ENCODE measurements at regions not wholly inside any gene's neighbourhood (a gene's known extent, or its start where the extent isn't known, plus 50 kb on each side); places are given as distances from the start of the nearest gene placed in this dataset.

DNA sequence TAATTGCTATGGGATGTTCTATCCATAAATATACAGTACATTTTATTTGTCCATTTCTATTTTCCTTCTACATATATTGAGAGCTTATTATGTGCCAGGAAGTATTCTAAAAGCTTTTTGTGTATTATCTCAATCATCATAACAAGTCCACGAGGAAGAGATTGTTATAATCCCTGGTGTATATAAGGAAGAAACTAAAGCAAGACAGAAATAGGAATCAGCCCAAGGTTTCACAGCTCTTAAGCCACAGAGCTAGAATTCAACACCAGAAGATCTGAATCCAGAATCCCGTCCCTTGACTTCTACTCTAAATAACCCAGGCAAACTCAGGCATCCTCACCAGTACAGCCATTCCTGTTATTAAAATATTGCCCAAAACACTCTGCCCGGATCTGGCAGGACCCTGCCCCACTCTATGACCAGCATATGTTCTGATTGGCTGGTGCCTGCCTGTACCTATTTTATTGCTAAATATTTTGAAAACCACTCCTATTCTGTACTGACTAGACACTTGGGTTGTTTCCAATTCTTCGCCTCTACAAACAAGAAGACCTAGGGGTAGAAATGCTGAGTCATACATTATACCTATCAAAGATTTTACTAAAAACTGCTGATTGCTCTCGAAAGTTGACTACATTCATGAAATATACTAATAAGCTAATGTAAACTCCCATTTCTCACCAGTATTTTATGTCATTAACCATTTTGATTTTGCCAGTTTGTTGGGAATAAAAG, 297.4 kb downstream of the ENC1 start:
- Histone ChIP-seq H3K27me3 (no peaks in the 10 kb centered on the region), H3K4me1 (no peaks in the 10 kb centered on the region), H3K9me3 (no peaks in the 10 kb centered on the region), H3K36me3 (no peaks in the 10 kb centered on the region), H3K4me3 (no peak overlapping the region), H3K27ac (no peak overlapping the region)
- no peak for TF ChIP-seq POLR2A (IDR thresholded peaks at IDR 0.05)
- no peak for DNase-seq
- intact Hi-C loops (cut with DNase I; ENCODE audit: low total_unique reads) = no loop called here

DNA sequence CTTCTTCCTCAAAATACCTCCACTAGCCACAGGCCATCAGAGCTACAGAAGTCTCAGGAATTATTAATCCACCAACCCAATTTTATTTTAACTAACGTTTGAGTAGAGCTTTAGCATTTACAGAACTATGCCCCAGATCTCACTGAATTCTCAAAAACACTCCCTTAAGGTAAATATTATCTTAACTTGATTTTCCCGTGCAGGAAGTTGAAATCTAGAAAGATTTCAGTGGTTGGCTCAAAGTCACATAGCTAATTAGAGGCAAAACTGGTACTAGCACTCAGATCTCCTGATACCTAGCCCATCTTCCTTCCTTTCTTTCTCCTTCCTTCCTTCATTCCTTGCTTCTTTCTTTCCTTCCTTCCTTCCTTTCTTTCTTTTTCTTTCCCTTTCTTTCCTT, 298.3 kb downstream of the ENC1 start:
- no peak overlapping the region for H3K4me3 ChIP-seq
- no peak overlapping the region for H3K27ac ChIP-seq
- DNase-seq = no peak
- no peaks in the 10 kb centered on the region for H3K9me3 ChIP-seq
- intact Hi-C loops (cut with DNase I; ENCODE audit: low total_unique reads) = no loop called here
- H3K27me3 ChIP-seq = no peaks in the 10 kb centered on the region
- TF ChIP-seq POLR2A (IDR thresholded peaks at IDR 0.05) = no peak
- TF ChIP-seq, protein P1, sequence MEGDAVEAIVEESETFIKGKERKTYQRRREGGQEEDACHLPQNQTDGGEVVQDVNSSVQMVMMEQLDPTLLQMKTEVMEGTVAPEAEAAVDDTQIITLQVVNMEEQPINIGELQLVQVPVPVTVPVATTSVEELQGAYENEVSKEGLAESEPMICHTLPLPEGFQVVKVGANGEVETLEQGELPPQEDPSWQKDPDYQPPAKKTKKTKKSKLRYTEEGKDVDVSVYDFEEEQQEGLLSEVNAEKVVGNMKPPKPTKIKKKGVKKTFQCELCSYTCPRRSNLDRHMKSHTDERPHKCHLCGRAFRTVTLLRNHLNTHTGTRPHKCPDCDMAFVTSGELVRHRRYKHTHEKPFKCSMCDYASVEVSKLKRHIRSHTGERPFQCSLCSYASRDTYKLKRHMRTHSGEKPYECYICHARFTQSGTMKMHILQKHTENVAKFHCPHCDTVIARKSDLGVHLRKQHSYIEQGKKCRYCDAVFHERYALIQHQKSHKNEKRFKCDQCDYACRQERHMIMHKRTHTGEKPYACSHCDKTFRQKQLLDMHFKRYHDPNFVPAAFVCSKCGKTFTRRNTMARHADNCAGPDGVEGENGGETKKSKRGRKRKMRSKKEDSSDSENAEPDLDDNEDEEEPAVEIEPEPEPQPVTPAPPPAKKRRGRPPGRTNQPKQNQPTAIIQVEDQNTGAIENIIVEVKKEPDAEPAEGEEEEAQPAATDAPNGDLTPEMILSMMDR (IDR thresholded peaks at IDR 0.05) = no peak
- no peaks in the 10 kb centered on the region for H3K36me3 ChIP-seq
- H3K4me1 ChIP-seq = no peaks in the 10 kb centered on the region

DNA sequence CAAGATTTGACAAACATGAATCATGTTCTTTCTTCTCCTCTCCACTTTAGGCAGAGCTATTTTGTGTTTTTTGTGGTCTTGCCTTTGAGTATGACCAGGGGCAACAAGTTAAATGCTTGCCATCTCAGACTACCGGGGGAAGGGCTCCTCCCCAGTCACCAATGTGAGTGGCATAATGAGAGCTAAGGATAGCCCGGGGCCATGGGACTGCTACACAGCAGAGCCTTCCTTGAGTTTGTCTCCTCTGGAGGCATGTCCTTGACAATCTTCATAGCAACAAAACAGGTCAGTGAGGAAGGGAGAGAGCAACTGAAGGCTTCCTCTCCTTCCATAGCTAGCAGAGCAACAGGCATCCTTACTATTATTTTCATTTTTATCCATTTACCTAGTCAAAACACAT, 299.3 kb downstream of the ENC1 start:
- Histone ChIP-seq H3K4me1 (no peaks in the 10 kb centered on the region), H3K36me3 (no peaks in the 10 kb centered on the region), H3K27me3 (no peaks in the 10 kb centered on the region), H3K9me3 (no peaks in the 10 kb centered on the region), H3K27ac (no peak overlapping the region), H3K4me3 (no peak overlapping the region)
- intact Hi-C loops (cut with DNase I; ENCODE audit: low total_unique reads) = no loop called here
- TF ChIP-seq POLR2A (IDR thresholded peaks at IDR 0.05) = no peak
- TF ChIP-seq, protein P1 (IDR thresholded peaks at IDR 0.05) = no peak
- DNase-seq = no peak

DNA sequence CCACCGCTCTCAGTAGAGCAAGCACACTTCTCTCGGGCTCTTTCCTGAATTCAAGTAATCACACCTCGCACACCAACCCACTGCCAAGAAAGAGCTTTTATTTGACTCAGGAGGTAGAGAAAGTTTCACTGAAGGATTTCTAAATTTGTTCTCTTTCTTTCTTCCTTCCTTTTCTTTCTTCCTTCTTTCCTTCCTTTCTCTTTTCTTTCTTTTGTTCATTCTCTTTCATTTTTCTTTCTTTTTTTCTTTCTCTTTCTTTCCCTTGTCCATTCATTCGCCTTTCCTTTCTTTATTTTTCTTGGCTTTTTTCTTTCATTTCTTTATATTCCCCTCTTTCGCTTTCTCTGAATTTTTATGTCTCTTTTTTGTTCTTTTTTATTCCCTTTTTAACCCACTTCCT, 300.1 kb downstream of the ENC1 start:
- intact Hi-C loops (cut with DNase I; ENCODE audit: low total_unique reads) = no loop called here

DNA sequence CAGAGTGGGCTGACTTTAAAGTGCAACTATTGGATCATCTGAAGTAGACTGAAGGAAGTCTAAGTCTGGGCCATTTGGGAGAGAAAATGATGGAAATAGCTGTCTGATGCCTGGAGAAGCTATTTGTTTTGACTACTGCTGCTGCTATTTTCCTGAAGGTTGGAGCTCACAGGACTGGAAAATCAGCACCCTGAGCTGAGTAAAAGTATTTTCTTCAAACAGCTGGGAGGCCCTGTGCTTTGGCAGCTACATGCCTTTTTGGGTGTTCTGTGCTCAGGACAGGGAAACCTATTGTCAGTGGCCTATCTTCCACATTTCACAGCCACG, 302.6 kb downstream of the ENC1 start:
- Histone ChIP-seq H3K27ac (no peak overlapping the region), H3K4me1 (no peaks in the 10 kb centered on the region), H3K4me3 (no peak overlapping the region), H3K36me3 (no peaks in the 10 kb centered on the region), H3K9me3 (no peaks in the 10 kb centered on the region), H3K27me3 (no peaks in the 10 kb centered on the region)
- intact Hi-C loops (cut with DNase I; ENCODE audit: low total_unique reads) = no loop called here
- TF ChIP-seq POLR2A (IDR thresholded peaks at IDR 0.05) = no peak
- TF ChIP-seq, protein P1 (IDR thresholded peaks at IDR 0.05) = no peak
- DNase-seq = no peak

More for the DNA sequence above, 300.1 kb downstream of the ENC1 start:
- no peak overlapping the region for H3K4me3 ChIP-seq
- H3K27me3 ChIP-seq = no peaks in the 10 kb centered on the region
- DNase-seq = no peak
- no peaks in the 10 kb centered on the region for H3K4me1 ChIP-seq
- H3K27ac ChIP-seq = no peak overlapping the region
- TF ChIP-seq, protein P1 (IDR thresholded peaks at IDR 0.05) = no peak
- TF ChIP-seq POLR2A (IDR thresholded peaks at IDR 0.05) = no peak
- no peaks in the 10 kb centered on the region for H3K9me3 ChIP-seq
- H3K36me3 ChIP-seq = no peaks in the 10 kb centered on the region

Measured in uterus (tissue), 3 donors.